ENCODE measurements at regions not wholly inside any gene's neighbourhood (a gene's known extent, or its start where the extent isn't known, plus 50 kb on each side); places are given as distances from the start of the nearest gene placed in this dataset.

DNA sequence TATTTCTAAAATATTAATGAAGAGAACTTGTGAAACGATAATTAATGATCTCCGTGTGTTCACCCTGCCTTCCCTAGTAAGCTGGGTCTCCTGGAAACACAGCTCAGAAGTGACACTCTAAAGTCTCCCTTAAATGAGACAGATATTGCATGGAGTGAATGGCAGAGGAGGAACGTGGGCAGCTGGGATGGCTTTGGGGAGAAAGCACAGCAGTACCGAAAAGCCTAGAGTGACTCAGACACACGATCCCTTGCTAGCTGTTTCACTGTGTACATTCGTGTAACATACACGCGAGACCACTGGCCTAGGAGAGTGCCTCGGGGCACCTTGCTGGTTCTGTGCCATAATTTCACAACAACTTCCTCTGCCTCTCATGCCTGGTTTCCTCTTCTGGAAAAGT lies 199.9 kb upstream of the TCERG1L start:
- TF ChIP-seq, protein P1, sequence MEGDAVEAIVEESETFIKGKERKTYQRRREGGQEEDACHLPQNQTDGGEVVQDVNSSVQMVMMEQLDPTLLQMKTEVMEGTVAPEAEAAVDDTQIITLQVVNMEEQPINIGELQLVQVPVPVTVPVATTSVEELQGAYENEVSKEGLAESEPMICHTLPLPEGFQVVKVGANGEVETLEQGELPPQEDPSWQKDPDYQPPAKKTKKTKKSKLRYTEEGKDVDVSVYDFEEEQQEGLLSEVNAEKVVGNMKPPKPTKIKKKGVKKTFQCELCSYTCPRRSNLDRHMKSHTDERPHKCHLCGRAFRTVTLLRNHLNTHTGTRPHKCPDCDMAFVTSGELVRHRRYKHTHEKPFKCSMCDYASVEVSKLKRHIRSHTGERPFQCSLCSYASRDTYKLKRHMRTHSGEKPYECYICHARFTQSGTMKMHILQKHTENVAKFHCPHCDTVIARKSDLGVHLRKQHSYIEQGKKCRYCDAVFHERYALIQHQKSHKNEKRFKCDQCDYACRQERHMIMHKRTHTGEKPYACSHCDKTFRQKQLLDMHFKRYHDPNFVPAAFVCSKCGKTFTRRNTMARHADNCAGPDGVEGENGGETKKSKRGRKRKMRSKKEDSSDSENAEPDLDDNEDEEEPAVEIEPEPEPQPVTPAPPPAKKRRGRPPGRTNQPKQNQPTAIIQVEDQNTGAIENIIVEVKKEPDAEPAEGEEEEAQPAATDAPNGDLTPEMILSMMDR (IDR thresholded peaks at IDR 0.05) = no peak
- TF ChIP-seq POLR2A (IDR thresholded peaks at IDR 0.05; ENCODE audit: low read depth) = no peak
- no peak for TF ChIP-seq POLR2AphosphoS5 (IDR thresholded peaks at IDR 0.05)
